Neuronal stem cell (in vitro differentiated cells): ENCODE measurements at regions not wholly inside any gene's neighbourhood (a gene's known extent, or its start where the extent isn't known, plus 50 kb on each side); places are given as distances from the start of the nearest gene placed in this dataset.

ENCODE experiments used
- DNase-seq: peaks from one replicate; pipeline ENCODE4 v3.0.0-alpha.2; 2013; ENCODE audit warnings: low spot score
- H2AFZ ChIP-seq: one replicate; pipeline ENCODE4 v1.6.1; 2013; ENCODE audit warnings: mild to moderate bottlenecking, low read length, inconsistent platforms
- H2AK5ac ChIP-seq: 2 replicates; pipeline ENCODE4 v1.6.1; 2013; ENCODE audit warnings: low read depth, mild to moderate bottlenecking, inconsistent platforms, low read length, moderate library complexity, mixed read lengths
- H2BK120ac ChIP-seq: 2 replicates; pipeline ENCODE4 v1.6.1; 2013; ENCODE audit warnings: low read depth, mild to moderate bottlenecking, inconsistent platforms, low read length, moderate library complexity, mixed read lengths
- H2BK12ac ChIP-seq: one replicate; pipeline ENCODE4 v1.6.1; 2013; ENCODE audit warnings: low read length, inconsistent platforms
- H2BK15ac ChIP-seq: 2 replicates; pipeline ENCODE4 v1.6.1; 2013; ENCODE audit warnings: mild to moderate bottlenecking, low read length, inconsistent platforms, mixed read lengths
- H2BK5ac ChIP-seq: one replicate; pipeline ENCODE4 v1.6.1; 2013; ENCODE audit warnings: inconsistent platforms, mild to moderate bottlenecking, low read length, moderate library complexity
- H3K14ac ChIP-seq: one replicate; pipeline ENCODE4 v1.6.1; 2013; ENCODE audit warnings: low read length, inconsistent platforms
- H3K18ac ChIP-seq: 2 replicates; pipeline ENCODE4 v1.6.1; 2013; ENCODE audit warnings: low read length, inconsistent platforms
- H3K23ac ChIP-seq: 2 replicates; pipeline ENCODE4 v1.6.1; 2013; ENCODE audit warnings: low read depth, mild to moderate bottlenecking, mixed read lengths, low read length, inconsistent platforms; ENCODE audit not compliant: poor library complexity
- H3K27ac ChIP-seq: replicated peaks from 3 replicates; pipeline ENCODE4 v1.5.1; 2013; ENCODE audit warnings: low read length, inconsistent platforms
- H3K27me3 ChIP-seq, 3 experiments: 2 replicates each; pipeline ENCODE4 v1.6.1; 2013; ENCODE audit warnings: low read length in 3 of 3, mild to moderate bottlenecking in 2 of 3, inconsistent platforms in 1 of 3, low read depth in 1 of 3, mixed read lengths in 1 of 3, moderate library complexity in 1 of 3; ENCODE audit not compliant: control insufficient read depth in 3 of 3, insufficient read depth in 3 of 3
- H3K36me3 ChIP-seq, 2 donors: replicated peaks in 1 of 2; 2 replicates each; pipeline ENCODE4 v1.6.1; 2013; ENCODE audit warnings: low read length in 2 of 2; ENCODE audit not compliant: control insufficient read depth in 2 of 2, insufficient read depth in 2 of 2
- H3K4ac ChIP-seq: 2 replicates; pipeline ENCODE4 v1.6.1; 2013; ENCODE audit warnings: inconsistent platforms, mild to moderate bottlenecking, low read length, moderate library complexity
- H3K4me1 ChIP-seq, 2 donors: 1 replicate in 1 of 2; 2 replicates in 1 of 2; pipeline ENCODE4 v1.6.1; 2013; ENCODE audit warnings: low read length in 2 of 2, low read depth in 1 of 2; ENCODE audit not compliant: control insufficient read depth in 2 of 2, insufficient read depth in 1 of 2
- H3K4me2 ChIP-seq: one replicate; pipeline ENCODE4 v1.6.1; 2013; ENCODE audit warnings: mild to moderate bottlenecking, low read length, inconsistent platforms; ENCODE audit not compliant: insufficient read depth, poor library complexity, severe bottlenecking
- H3K4me3 ChIP-seq, 2 donors: 2 replicates each; pipeline ENCODE4 v1.5.1; 2013; ENCODE audit warnings: low read length in 2 of 2, mild to moderate bottlenecking in 2 of 2, inconsistent platforms in 1 of 2, moderate library complexity in 1 of 2
- H3K79me1 ChIP-seq: one replicate; pipeline ENCODE4 v1.6.1; 2013; ENCODE audit warnings: low read depth, mild to moderate bottlenecking, inconsistent platforms, low read length, moderate library complexity
- H3K9ac ChIP-seq: one replicate; pipeline ENCODE4 v1.6.1; 2013; ENCODE audit warnings: mild to moderate bottlenecking, low read depth, low read length, inconsistent platforms; ENCODE audit not compliant: poor library complexity
- H3K9me3 ChIP-seq, 2 donors: replicated peaks in 1 of 2; 2 replicates each; pipeline versions ENCODE3 to v1.6.1; 2013; ENCODE audit warnings: low read length in 2 of 2, mild to moderate bottlenecking in 2 of 2, inconsistent platforms in 1 of 2, low read depth in 1 of 2, mixed read lengths in 1 of 2, moderate library complexity in 1 of 2; ENCODE audit not compliant: control insufficient read depth in 2 of 2, insufficient read depth in 1 of 2
- H4K8ac ChIP-seq: one replicate; pipeline ENCODE4 v1.6.1; 2013; ENCODE audit warnings: low read depth, mild to moderate bottlenecking, inconsistent platforms, low read length, moderate library complexity
- H4K91ac ChIP-seq: one replicate; pipeline ENCODE4 v1.6.1; 2013; ENCODE audit warnings: low read length, low read depth, mild to moderate bottlenecking, inconsistent platforms; ENCODE audit not compliant: poor library complexity
- WGBS, 2 donors: extraction: QIAGEN DNeasy Blood & Tissue Kit; methylation state at CpG; one replicate each; pipeline ENCODE4 v1.1.7; 2013; ENCODE audit warnings: missing lambda C conversion rate in 2 of 2, mixed read lengths in 1 of 2; ENCODE audit not compliant: insufficient read length in 2 of 2, insufficient replicate concordance in 1 of 2; ENCODE audit errors: extremely low coverage in 2 of 2; 5-methylcytosine and 5-hydroxymethylcytosine counted together

- H2AK5ac ChIP-seq, result no peak overlapping the region
- WGBS, 2 donors, result no CpG with 5 or more reads among the region's 11 CpGs
- H3K9me3 ChIP-seq, result peaks cover 0 to 2% of the 10 kb centered on the region in 2 donors
- H3K79me1 ChIP-seq, result no peaks in the 10 kb centered on the region
- H3K4me3 ChIP-seq, result peak overlapping the region in 1 of 2 donors; percentile 25
- no peak overlapping the region for H3K18ac ChIP-seq
- no peaks in the 10 kb centered on the region for H3K27me3 ChIP-seq
- no peak overlapping the region for H4K91ac ChIP-seq
- H2BK5ac ChIP-seq, result no peak overlapping the region
- H2BK15ac ChIP-seq, result no peak overlapping the region
- no peak overlapping the region for H2BK120ac ChIP-seq
- no peaks in the 10 kb centered on the region for H3K4me1 ChIP-seq
- no peak overlapping the region for H3K14ac ChIP-seq
- H3K9ac ChIP-seq, result no peak overlapping the region
- H3K4me2 ChIP-seq, result no peak overlapping the region
- no peak overlapping the region for H4K8ac ChIP-seq
- H3K27ac ChIP-seq, result no peak overlapping the region
- H3K36me3 ChIP-seq, result no peaks in the 10 kb centered on the region
- H3K23ac ChIP-seq, result no peak overlapping the region
- no peak for DNase-seq
- no peak overlapping the region for H2AFZ ChIP-seq
- no peak overlapping the region for H3K4ac ChIP-seq
- no peak overlapping the region for H2BK12ac ChIP-seq
Measured at GRCh38 chr12:34142430-34142829, 120.1 kb downstream of the ALG10 start.

- no peak overlapping the region for H3K18ac ChIP-seq
- H3K4me1 ChIP-seq, result no peaks in the 10 kb centered on the region
- no peak overlapping the region for H2BK12ac ChIP-seq
- H4K8ac ChIP-seq, result no peak overlapping the region
- H4K91ac ChIP-seq, result no peak overlapping the region
- H3K36me3 ChIP-seq, result no peaks in the 10 kb centered on the region
- H2BK120ac ChIP-seq, result no peak overlapping the region
- no peak overlapping the region for H3K4me2 ChIP-seq
- H3K9ac ChIP-seq, result no peak overlapping the region
- H3K4ac ChIP-seq, result no peak overlapping the region
- no peak overlapping the region for H3K14ac ChIP-seq
- peaks cover 0 to 13% of the 10 kb centered on the region in 2 donors for H3K9me3 ChIP-seq
- H3K27ac ChIP-seq, result no peak overlapping the region
- H2AK5ac ChIP-seq, result no peak overlapping the region
- peak overlapping the region in 1 of 2 donors; percentile 50 for H3K4me3 ChIP-seq
- H2AFZ ChIP-seq, result no peak overlapping the region
- H3K79me1 ChIP-seq, result no peaks in the 10 kb centered on the region
- no peak overlapping the region for H3K23ac ChIP-seq
- H2BK5ac ChIP-seq, result no peak overlapping the region
- no peaks in the 10 kb centered on the region for H3K27me3 ChIP-seq
- H2BK15ac ChIP-seq, result no peak overlapping the region
- no peak for DNase-seq
Measured at GRCh38 chr12:34151019-34151418, 128.7 kb downstream of the ALG10 start.

DNA sequence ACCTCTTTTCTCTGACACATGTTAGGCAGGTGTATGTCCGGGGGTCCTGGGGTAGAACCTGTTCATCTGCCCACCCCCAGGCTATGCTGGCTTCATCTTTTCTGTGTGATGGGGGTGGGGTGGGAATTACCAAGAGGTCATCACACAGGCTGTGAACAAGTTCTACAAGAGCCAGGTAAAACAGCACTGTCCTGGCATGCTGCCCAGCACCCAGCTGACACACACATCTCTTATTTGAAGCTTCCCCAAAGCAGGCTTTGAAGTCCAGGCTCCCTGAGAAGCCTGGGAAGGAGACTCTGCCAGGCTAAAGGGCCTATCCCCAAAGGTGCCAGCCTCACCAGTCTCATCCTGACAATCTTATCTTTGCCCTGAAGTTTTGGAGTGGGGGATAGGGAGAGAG lies 141.1 kb downstream of the ALG10 start:
- no CpG with 5 or more reads among the region's 1 CpG for WGBS, 2 donors

DNA sequence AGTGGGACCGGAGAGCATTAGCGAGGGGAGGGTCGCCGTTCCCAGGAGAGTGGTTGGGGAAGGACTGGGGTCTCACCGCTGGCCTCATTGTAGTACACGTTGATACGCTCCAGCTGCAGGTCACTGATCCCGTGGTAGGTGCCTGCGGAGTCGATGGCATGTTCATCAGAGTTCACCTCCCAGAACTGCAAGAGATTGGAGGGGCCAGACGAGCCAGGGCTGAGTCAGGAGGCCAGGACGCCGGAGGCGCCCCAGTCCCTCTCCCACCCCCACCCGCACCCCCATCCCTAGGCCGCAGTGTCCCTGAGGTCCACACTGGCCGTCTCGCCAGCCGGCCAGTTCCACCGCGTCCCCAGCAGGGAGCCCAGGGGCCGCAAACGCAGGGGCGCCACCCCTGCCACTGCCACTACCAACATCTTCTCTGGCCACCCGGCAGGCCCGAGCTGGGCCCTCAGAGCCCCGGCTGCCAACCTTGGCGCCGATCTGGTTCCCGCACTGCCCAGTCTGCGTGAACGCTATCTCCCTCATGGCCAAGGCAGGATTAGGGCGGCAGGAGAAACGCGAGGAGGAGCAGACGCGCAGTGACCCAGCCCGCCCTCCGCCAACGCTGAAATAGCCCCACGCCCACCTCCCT lies 144.2 kb downstream of the ALG10 start:
- no peak overlapping the region for H2AFZ ChIP-seq
- H3K27ac ChIP-seq, result no peak overlapping the region
- H3K18ac ChIP-seq, result no peak overlapping the region
- H3K23ac ChIP-seq, result no peak overlapping the region
- H2BK12ac ChIP-seq, result no peak overlapping the region
- peak overlapping the region; percentile 65 for H4K8ac ChIP-seq
- peaks cover 0 to 23% of the 10 kb centered on the region in 2 donors for H3K9me3 ChIP-seq
- no peaks in the 10 kb centered on the region for H3K27me3 ChIP-seq
- no peak overlapping the region for H2BK5ac ChIP-seq
- H3K79me1 ChIP-seq, result no peaks in the 10 kb centered on the region
- no peaks in the 10 kb centered on the region for H3K36me3 ChIP-seq
- no peak overlapping the region for H3K4me3 ChIP-seq
- H3K4me1 ChIP-seq, result no peaks in the 10 kb centered on the region
- H2AK5ac ChIP-seq, result no peak overlapping the region
- peak overlapping the region; percentile 30 for H3K9ac ChIP-seq
- WGBS, 2 donors, result no CpG with 5 or more reads among the region's 41 CpGs
- no peak for DNase-seq
- no peak overlapping the region for H3K4ac ChIP-seq
- no peak overlapping the region for H2BK120ac ChIP-seq
- no peak overlapping the region for H4K91ac ChIP-seq
- H3K4me2 ChIP-seq, result no peak overlapping the region
- no peak overlapping the region for H3K14ac ChIP-seq
- H2BK15ac ChIP-seq, result no peak overlapping the region

More for the DNA sequence above, 141.1 kb downstream of the ALG10 start:
- DNase-seq, result no peak
- H2AK5ac ChIP-seq, result no peak overlapping the region
- no peak overlapping the region for H3K18ac ChIP-seq
- H3K23ac ChIP-seq, result no peak overlapping the region
- H3K79me1 ChIP-seq, result no peaks in the 10 kb centered on the region
- H4K8ac ChIP-seq, result no peak overlapping the region
- H3K36me3 ChIP-seq, result no peaks in the 10 kb centered on the region
- peaks cover 0 to 27% of the 10 kb centered on the region in 2 donors for H3K9me3 ChIP-seq
- no peak overlapping the region for H3K4me2 ChIP-seq
- no peak overlapping the region for H3K4me3 ChIP-seq
- no peak overlapping the region for H2BK12ac ChIP-seq
- no peak overlapping the region for H3K4ac ChIP-seq
- H3K9ac ChIP-seq, result no peak overlapping the region
- no peak overlapping the region for H3K27ac ChIP-seq
- no peak overlapping the region for H2BK5ac ChIP-seq
- no peak overlapping the region for H2AFZ ChIP-seq
- no peaks in the 10 kb centered on the region for H3K4me1 ChIP-seq
- H2BK120ac ChIP-seq, result no peak overlapping the region
- no peak overlapping the region for H4K91ac ChIP-seq
- H3K27me3 ChIP-seq, result no peaks in the 10 kb centered on the region
- no peak overlapping the region for H3K14ac ChIP-seq
- no peak overlapping the region for H2BK15ac ChIP-seq
